ENCODE measurements at regions not wholly inside any gene's neighbourhood (a gene's known extent, or its start where the extent isn't known, plus 50 kb on each side); places are given as distances from the start of the nearest gene placed in this dataset.

GRCh38 chr1:213535679-213536078 is 452.1 kb upstream of the PROX1 start:
- TF ChIP-seq CTCF (IDR thresholded peaks at IDR 0.05; ENCODE audit: poor library complexity, severe bottlenecking) (no peak), EP300 (conservative IDR thresholded peaks at IDR 0.05; ENCODE audit: poor library complexity, severe bottlenecking) (no peak), EZH2 (IDR thresholded peaks at IDR 0.05; ENCODE audit: borderline replicate concordance, insufficient read depth, low read length, poor library complexity, severe bottlenecking) (no peak), POLR2AphosphoS5 (IDR thresholded peaks at IDR 0.05) (no peak), SMC3 (conservative IDR thresholded peaks at IDR 0.05; ENCODE audit: poor library complexity) (no peak), REST (IDR thresholded peaks at IDR 0.05; ENCODE audit: borderline replicate concordance) (no peak)
